M059J (cell line): ENCODE measurements at regions not wholly inside any gene's neighbourhood (a gene's known extent, or its start where the extent isn't known, plus 50 kb on each side); places are given as distances from the start of the nearest gene placed in this dataset.

Experiments
- DNase-seq: peaks from one replicate; pipeline ENCODE4 v3.0.0-alpha.2; 2012; ENCODE audit warnings: low read depth

DNA sequence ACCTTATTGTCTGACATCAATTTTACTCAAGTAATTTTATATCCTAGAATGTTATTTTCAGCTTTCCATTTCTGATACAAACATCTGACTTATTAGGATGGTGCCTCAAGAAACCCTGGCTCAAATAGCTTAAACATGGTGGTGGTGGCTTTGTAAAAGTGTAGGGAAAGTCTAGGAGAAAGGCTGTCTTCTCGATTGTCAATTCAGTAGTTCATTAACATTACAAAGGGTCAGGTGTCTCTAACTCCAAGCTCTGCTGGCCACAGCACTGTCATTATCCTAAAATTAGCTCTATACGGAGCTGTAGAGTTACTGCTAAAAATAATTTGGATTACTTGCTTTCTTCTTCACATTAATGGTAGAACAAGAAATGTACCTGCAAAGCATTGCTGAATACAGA, 1360.1 kb upstream of the CDH6 start:
- no peak for DNase-seq

DNA sequence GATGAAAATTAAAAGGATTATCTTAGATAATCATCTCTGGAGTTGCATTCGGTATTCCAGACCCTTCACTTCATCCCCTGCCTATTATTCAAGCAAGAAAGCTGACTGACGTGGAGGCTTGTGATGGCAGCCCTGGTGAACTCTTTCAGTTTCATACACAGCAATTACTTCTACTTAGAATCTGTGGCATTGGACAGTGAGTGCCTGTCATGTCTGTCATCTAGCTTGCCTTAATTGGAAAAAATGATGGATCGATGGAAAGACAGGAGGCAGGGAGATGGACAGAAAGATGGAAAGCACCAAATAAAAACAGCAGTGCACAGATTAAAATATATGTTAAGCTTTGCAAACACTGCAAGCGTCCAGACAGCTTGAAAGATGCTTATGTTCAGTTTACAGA, 1371.0 kb upstream of the CDH6 start:
- DNase-seq: no peak

DNA sequence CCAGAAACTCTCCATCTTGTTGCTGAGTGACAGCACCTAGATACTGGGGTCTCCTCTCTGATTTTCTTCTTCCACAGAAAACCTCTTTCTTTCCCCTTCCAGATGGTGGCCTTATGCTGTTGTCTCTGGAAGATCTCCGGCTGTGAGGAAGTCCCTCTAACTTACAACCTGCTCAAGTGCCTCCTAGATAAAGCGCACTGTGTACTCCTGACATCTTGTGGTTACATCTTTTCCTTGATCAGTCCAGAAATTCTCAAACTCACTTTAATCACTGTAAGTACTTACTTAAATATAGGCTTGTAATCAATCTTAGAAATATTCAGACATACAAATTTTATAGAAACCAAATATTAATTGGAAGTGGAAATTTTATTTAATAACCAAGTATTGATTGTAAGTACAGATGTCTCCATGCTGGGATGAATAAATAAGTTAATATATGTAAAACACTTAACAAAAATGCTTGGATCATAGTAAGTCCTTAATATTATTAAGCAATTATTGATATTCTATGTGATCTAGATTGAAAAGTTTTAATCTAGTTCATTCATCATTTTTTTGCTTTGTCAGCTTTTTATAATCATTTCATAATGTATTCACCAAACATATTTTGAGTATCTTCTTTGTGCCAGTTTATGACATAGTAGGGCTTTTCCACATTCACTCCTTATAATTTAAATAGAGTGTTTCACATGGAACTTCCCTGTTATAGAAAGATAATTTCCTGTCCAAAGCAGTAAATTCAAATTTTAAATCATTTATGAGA, 1381.4 kb upstream of the CDH6 start:
- DNase-seq: no peak

DNA sequence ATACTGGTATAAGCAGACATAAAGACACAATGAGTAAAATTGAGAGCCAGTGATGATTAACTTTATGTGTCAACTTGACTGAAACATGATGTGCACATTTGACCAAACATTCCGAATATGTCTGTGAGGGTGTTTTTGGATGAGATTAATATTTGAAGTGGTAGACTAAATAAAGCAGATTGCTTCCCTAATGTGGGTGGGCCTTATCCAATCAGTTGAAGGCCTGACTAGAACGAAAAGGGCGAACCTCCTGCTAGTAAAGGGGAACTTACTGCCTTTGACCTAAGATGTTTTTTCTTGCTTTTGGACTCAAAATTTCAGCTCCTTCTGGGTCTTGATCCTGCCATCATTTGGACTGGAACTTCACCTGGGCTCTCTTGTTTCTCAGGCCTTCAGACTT, 1387.7 kb upstream of the CDH6 start:
- no peak for DNase-seq

DNA sequence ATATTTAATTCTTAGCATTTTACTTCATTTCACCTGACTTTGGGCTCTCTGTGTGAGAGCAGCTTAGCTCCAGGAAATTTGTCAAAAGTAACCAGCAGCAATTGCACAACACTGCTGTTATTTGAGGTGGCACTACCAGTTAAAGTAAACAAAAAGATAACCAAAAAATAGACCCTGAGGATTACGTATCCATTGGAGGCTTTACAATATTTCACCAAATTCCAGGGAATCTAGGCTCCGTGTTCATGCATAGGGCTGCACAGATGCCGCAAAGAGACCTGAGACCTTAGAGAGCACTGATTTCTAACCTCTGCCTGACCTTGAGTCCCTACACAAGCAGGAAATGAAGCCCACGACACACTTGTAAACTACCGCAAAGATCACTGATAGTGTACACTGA, 1392.7 kb upstream of the CDH6 start:
- DNase-seq: no peak

DNA sequence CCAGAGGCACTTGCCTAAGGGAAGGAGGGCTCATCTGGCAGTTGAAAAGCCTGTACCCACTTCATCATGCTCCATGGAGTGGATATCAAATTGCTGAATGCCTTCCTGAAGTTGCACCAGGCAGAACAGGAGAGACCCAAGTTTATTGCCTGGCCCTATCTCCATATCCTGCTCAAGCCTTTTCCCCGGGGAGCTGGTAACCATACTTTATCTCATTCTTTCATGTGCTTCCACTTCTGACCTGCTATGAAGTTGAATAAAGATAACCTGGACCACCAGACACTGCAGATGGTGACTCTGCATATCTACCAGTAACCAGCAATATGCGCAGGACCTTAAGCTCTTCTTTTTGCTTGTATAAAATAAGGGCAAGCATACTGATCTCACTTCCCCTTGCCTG, 1397.5 kb upstream of the CDH6 start:
- DNase-seq: no peak

DNA sequence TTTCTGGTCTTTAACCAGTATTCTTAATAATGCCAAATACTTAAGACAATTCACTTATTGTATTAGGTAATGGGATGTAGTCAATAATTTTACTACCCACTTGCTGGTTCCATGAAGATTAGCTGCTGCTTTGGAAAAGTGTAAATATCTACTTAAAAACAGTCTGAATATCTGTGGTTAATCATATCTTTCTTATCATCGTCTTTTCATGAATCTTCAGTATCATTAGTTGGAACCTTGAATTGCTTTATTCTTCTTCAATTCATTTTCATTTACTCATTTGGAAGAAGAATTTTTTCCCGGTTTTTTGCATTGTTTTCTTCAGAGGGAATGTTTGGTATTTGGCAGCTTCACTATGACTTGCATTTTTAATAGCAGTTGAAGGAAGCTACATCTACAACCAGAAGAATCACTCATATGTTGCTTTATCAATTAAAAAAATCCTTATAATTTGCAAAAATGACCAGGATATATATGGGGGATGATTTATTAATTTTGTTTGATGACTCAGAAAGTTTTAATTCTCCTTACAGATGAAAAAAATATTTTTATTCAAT, 1398.3 kb upstream of the CDH6 start:
- DNase-seq: no peak

DNA sequence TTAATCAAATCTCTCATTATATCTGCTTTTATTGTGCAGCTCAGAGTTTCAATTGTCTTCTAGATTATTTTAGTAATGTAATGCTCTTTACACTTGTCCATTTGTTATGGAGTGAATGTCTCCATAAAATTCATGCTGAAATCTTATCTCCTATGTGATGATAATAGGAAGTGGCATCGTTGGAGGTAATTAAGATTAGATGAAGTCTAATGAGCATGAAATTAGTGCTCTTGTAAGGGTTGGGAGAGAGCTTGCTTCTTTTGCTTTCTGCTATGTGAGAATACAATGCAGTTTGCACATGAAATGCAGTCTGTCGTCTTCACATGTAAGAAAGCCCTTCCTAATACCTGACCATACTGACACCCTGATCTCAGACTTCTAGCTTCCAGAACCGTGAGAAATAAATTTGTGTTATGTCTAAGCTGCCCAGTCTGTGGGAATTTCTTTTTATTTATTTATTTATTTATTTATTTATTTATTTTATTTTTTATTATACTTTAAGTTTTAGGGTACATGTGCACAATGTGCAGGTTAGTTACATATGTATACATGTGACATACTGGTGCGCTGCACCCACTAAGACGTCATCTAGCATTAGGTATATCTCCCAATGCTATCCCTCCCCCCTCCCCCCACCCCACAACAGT, 1399.2 kb upstream of the CDH6 start:
- no peak for DNase-seq

DNA sequence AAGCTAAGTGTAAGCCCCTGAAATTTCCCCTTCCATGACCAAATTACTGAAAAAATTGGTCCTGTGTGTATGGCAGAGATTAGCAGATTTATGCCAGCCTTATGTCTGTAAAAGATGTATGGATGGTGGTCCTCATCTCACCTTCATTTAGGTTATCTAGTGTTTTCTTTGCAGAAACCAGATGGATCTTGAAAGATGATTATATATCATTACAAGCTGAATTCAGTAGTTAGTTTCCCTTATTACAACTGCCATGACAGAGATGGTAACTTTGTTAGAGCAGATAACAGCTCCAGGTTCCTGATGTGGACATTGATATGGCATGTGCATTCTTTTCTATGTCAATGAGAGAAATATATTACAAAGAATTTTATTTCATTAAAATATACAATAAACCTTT, 1403.2 kb upstream of the CDH6 start:
- DNase-seq: no peak

DNA sequence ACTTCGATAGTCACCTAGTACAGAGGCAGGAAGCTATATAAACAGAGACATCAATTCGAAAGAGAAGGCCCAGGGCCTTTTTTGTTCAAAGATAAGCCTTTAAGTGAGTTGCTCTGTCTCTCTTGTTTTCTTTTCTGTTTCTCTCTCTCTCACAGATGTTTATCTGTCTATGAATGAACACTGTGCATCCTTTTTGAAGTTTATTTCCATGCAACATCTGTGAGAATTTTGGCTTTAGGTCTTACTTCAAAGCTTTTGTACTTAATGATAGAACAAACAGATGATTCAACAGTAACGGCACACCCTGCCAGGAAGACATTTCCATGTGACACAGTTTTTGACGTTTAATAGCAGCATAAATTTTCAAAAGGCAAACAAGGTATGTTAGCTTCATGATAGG, 1413.1 kb upstream of the CDH6 start:
- DNase-seq: no peak

DNA sequence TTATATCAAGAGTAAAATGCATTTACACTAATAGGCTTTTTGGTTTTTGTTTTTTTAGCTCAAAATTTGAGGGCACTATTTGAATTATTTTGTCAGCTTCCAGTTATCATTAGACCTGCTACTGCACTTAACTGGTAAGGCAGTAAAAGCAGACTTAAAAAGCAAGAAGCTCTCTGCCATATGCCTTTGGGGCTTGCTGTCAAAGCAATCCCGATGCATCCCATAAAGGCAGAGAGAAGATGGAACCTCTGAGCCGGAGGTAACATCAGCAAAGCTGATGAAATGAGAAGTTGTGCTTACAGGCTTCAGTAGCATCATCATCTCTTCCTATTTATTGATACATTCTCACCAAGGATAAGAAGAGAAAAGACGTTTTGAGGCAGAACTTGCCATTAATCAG, 1414.3 kb upstream of the CDH6 start:
- no peak for DNase-seq

DNA sequence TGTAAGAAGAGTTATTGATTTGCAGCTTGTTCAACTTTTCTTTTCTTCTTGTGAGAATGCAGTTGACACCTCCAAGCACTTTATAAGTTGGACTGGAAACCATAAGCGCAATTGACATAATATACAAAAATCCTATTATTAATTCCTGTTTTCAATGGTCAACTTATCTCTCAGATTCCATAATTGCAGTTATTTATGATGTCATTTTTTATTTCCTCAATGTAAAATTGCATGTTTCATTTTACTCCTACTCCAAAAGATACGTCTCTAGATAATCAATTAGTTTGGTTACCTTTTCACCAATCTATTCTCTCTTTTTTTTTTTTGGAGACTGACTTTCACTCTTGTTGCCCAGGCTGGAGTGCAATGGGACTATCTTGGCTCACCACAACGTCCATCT, 1416.1 kb upstream of the CDH6 start:
- DNase-seq: no peak

DNA sequence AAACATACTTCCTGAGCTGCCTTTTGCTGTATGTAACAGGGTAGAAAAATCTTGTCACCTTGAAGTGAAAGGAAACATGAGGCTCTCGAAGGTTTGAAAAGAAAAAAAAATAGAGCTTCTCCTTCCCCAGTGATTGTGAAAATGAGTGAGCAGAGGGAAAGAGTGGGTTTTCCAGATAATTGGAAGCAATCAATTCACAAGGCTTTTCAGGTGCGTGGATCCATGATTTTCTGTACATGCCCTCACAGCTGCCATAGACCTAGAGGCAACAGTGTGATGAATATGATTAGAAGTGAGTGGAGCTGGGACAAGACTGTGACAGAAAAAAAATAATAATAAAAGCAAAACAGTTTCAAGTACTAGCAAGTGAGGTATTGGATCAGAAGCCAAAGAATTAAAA, 1422.5 kb upstream of the CDH6 start:
- DNase-seq: no peak

DNA sequence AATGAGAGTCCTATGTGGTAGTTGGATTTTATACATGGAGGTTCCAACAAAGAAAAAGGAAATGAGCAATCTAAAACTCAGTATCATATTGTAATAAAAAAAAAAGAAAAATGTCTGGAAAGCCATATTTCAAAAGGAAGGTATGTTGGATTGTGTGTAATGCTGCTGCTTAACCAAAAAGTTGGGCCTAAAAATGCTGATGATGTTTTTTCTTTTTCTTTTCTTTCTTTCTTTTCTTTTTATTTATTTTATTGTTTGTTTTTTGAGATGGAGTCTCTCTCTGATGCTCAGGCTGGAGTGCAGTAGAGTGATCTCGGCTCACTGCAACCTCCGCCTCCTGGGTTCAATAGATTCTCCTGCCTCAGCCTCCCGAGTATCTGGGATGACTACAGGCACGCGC, 1424.0 kb upstream of the CDH6 start:
- DNase-seq: no peak

DNA sequence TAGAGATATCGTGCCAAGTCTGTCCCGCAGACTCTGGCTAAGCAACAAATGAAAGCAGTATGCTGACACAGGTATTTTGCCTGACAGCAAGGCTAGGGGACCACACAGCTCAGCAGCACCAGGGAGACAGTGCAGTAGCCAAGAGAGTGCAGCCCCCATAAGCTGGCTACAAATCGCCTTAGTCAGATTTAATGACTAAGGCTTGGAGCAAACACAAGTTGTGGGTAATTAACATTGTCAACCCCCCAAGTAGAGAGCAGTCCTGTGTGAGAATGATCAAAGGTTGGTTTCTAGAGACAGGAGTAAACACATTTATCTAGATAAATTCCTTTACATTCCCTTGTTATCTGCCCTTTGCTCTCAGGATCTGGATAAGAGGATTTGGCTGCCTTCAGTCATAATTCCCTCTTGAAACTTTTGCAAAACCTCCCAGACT, 1434.5 kb upstream of the CDH6 start:
- DNase-seq: no peak

DNA sequence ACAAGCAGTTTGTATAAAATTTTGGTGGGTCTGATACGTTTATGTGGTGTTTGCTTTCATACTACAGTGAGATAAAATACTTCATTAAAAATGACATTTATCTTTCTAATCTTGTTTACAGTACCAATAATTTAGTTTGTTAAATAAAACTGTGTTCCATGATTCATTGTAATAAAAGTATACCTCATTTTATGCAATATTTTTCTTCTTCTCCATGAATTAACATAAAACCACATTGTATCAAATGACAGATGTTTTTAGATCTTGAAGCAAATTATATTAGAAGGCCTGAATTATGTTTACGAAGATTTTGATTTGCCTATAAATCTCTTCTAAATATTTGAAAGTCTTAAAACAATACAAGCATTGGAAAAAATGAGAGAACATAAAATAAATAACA, 1443.0 kb upstream of the CDH6 start:
- DNase-seq: no peak

DNA sequence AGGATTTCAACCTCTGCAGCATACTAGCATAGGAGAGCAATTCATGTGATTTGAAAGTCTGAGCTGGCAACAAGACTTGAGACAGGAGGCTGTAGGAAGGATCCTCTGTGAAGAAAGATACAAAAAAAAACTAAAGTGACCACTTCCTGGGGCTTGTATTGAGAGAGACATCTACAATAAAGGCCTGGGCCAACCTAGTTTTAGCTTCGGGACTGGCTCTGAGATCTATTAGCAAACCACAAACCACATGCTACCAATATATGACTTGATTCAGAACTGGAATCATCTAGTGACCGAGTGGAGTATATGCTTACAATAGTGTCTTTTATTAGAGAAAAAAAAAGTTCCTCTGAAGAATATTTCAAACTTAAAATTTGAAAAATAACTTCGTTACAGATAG, 1448.9 kb upstream of the CDH6 start:
- no peak for DNase-seq

DNA sequence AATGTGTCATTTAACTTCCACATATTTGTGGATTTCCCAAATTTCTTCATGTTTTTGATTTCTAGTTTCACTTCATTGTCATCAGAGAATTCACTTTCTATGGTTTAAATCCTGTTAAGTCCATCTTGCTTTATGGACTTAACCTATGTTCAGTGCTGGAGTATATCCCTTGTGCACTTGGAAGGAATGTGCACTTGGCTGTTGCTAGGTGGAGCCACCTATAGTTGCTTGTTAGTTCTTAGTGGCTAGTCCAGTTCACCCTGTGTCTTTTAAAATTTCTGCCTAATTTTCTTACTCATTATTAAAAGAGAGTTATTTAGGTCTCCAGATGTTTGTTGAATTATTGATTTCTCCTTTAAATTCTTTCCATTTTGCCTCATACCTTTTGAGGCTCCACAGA, 1472.5 kb upstream of the CDH6 start:
- no peak for DNase-seq

DNA sequence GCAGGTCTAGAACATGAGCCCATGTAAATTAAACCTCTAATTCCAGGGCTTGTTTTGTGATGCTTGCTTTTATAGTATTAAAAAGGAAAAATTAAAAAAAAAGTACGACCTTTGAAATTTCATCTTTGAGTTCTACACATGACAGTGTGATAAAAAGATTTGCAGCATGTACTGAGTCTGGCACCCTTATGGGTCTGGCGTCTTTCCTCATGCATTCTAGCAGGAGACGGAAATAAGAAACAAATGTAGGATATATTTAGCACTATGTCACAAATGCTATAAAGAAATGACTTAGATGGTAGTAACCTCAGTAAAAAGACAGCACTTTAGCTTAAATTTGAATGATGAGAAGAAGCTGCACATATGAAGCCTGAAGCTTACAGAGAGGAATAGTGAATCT, 1474.3 kb upstream of the CDH6 start:
- no peak for DNase-seq

DNA sequence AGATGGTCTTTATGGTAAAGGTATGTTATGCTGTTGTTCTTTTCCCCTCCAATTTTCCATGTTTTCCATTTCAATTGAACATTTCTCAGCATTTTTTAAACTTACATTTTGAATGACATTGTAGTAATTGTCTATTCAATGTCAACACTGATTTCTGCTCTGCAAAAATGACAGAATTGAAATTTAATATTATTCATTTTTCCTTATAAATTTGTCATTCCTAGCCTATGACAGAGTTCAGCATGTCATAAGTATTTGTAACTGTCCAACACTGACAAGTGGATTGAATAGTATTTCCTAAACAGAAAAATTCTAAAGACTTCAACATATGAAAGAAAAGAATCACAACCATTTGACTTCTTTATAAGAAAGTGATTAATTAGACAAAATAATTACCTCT, 1478.3 kb upstream of the CDH6 start:
- no peak for DNase-seq

DNA sequence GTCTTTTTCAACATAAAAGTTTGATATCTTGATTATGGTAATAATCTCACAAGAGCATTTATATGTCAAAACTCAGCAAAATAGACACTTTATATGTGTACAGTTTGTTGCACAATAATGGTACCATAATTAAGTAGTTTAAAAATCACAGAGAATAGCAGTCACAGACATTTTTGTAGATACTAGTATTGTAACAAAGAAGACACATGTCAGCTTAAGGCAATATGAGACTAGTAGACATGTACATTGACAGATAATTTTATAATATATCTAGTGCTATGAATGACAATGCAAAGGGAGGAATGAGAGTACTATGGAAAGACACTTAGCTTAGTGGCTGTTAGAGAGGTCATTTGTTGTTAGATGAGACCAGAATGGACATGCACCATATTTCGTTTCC, 1490.6 kb upstream of the CDH6 start:
- DNase-seq: no peak

DNA sequence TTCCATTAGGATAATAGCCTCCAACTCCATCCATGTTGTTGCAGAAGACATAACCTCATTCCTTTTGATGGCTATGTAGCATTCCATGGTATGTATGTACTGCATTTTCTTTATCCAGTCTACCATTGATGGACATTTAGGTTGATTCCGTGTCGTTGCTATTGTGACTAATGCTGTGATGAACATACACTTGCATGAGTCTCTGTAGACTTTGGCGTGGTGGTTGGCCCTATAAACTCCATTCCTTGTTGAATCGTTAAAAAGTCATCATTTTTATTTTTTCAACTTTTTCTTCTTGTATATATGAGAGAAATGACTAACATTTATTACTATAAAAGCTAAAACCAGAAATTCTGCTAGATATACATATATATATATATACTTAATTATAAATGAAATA, 1491.9 kb upstream of the CDH6 start:
- no peak for DNase-seq

DNA sequence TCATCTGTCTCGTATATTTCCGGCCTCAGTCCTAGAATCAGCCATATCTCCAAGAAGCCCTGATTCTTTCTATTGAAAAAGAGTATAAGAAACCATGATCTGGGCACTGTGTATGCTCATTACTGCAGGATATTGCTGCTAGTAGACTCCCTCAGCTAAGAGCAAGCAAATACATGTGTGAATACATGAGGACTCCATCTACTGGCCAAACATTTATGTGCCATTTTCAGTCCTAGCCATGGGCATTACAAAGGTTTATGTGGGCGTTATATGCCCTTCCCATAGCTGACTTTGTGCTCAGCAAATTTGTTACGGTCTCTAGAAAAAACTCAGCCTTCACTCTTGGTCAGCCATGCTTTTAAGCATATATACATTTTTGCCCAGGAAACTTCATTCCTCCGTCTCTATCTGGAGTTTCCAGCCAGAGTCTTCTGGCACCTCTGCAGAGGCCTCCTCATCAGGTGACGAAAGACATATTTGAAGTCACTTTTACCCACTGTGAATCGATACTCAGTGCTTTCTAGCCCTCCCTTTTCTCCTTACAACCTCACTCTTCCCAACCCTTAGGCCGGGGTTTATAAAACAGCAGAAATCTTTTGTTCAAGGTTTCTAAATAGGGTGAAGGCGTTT, 1495.6 kb upstream of the CDH6 start:
- peak; percentile 0 for DNase-seq
